Prostate gland (tissue), 2 donors: ENCODE measurements at regions not wholly inside any gene's neighbourhood (a gene's known extent, or its start where the extent isn't known, plus 50 kb on each side); places are given as distances from the start of the nearest gene placed in this dataset.
"Not testable (repeated sequence)": the region's sequence is repeated elsewhere in the genome, so short reads cannot be mapped to it uniquely, and the experiment has no call there.

ENCODE experiments used
- DNase-seq: peaks from one replicate; pipeline ENCODE4 v3.0.0-alpha.2; 2019; ENCODE audit warnings: low spot score
- H3K27ac ChIP-seq, 2 donors: fragments of 200-600 bp; sonication (generic); 2 replicates each; pipeline ENCODE4 v1.5.1; 2017 to 2019
- H3K27me3 ChIP-seq: fragments of 200-600 bp; sonication (generic); replicated peaks from 2 replicates; pipeline ENCODE4 v1.5.1; 2019; ENCODE audit not compliant: insufficient read depth
- H3K36me3 ChIP-seq, 2 donors: fragments of 200-600 bp; sonication (generic); 1 replicate in 1 of 2; 2 replicates in 1 of 2; pipeline versions ENCODE4 v1.5.1 to v1.8.1; 2017 to 2019
- H3K4me1 ChIP-seq: fragments of 200-600 bp; sonication (generic); replicated peaks from 2 replicates; pipeline ENCODE4 v1.5.1; 2019
- H3K4me3 ChIP-seq, 2 donors: fragments of 200-600 bp; sonication (generic); 2 replicates each; pipeline ENCODE4 v1.5.1; 2017 to 2019
- H3K9me3 ChIP-seq: fragments of 200-600 bp; sonication (generic); 2 replicates; pipeline ENCODE4 v1.5.1; 2017
- POLR2A ChIP-seq: fragments of 450-650 bp; IDR thresholded peaks from one replicate; pipeline ENCODE4 v1.6.1; 2016; ENCODE audit warnings: antibody characterized with exemption, mild to moderate bottlenecking
- POLR2AphosphoS5 ChIP-seq: sonication (generic); formaldehyde crosslinking; IDR thresholded peaks from one replicate; pipeline ENCODE4 v1.6.1; 2017; ENCODE audit warnings: antibody characterized with exemption
- WGBS: methylation state at CpG from one replicate; pipeline ENCODE4 v1.1.5; 2018; 5-methylcytosine and 5-hydroxymethylcytosine counted together
- intact Hi-C: fragments of 100-400 bp; cut with DNase I; formaldehyde crosslinking; loops from one replicate; pipeline ENCODE4 v1.14.2; 2022
- TF ChIP-seq, protein P1 (sequence below), 4 experiments: fragments of 200-600 bp in 2 of 4; fragments of 450-650 bp in 2 of 4; sonication (generic) in 2 of 4; IDR thresholded peaks; 1 replicate in 3 of 4; 2 replicates in 1 of 4; pipeline ENCODE4 v1.5.1; 2016 to 2019; ENCODE audit warnings: antibody characterized with exemption in 4 of 4, mild to moderate bottlenecking in 2 of 4, moderate library complexity in 2 of 4

DNA sequence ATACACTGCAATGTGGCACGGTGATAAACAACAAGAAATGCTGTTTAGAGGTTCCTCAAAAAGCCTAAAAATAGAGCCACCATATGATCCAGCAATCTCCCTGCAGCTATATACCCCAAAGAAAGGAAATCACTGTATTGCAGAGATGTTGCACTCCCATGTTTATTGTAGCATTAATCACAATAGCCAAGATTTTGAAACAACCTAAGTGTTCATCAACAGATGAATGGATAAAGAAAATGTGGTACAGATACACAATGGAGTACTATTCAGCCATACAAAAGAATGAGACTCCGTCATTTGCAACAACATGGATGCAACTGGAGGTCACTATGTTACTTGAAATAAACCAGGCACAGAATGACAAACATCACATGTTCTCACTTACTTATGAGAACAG is 365.8 kb upstream of the DIPK2B start:
- no peak for DNase-seq
- H3K27me3 ChIP-seq = no peaks in the 10 kb centered on the region
- intact Hi-C loops = no loop called here
- H3K9me3 ChIP-seq = no peaks in the 10 kb centered on the region
- TF ChIP-seq, protein P1, sequence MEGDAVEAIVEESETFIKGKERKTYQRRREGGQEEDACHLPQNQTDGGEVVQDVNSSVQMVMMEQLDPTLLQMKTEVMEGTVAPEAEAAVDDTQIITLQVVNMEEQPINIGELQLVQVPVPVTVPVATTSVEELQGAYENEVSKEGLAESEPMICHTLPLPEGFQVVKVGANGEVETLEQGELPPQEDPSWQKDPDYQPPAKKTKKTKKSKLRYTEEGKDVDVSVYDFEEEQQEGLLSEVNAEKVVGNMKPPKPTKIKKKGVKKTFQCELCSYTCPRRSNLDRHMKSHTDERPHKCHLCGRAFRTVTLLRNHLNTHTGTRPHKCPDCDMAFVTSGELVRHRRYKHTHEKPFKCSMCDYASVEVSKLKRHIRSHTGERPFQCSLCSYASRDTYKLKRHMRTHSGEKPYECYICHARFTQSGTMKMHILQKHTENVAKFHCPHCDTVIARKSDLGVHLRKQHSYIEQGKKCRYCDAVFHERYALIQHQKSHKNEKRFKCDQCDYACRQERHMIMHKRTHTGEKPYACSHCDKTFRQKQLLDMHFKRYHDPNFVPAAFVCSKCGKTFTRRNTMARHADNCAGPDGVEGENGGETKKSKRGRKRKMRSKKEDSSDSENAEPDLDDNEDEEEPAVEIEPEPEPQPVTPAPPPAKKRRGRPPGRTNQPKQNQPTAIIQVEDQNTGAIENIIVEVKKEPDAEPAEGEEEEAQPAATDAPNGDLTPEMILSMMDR (IDR thresholded peaks at IDR 0.05) = no peak
- no peak for TF ChIP-seq POLR2AphosphoS5
- no peak for TF ChIP-seq POLR2A
- H3K4me1 ChIP-seq = no peaks in the 10 kb centered on the region
- WGBS = 90% methylated on average over 2 of the region's 2 CpGs
- H3K36me3 ChIP-seq = no peaks in the 10 kb centered on the region
- H3K27ac ChIP-seq = no peak overlapping the region
- H3K4me3 ChIP-seq = no peak overlapping the region

DNA sequence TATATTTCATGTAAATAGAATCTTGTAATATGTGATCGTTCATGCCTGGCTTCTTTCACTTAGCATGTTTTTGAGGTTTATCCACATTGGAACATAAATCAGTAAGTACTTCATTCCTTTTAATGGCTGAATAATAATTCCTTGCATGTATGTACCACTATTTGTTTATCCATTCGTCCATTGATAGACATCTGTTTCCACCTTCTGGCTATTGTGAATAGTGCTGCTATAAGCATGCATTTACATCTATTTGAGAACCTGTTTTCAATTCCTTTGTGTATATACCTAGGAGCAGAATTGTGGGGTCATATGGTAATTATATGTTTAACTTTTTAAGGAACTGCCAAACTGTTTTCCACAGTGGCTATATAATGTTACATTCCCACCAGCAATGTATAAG is 356.7 kb upstream of the DIPK2B start:
- Histone ChIP-seq H3K4me3 (no peak overlapping the region), H3K36me3 (no peaks in the 10 kb centered on the region), H3K27me3 (no peaks in the 10 kb centered on the region), H3K27ac (no peak overlapping the region), H3K4me1 (no peaks in the 10 kb centered on the region), H3K9me3 (no peaks in the 10 kb centered on the region)
- TF ChIP-seq, protein P1 (IDR thresholded peaks at IDR 0.05) = no peak
- no peak for TF ChIP-seq POLR2A
- TF ChIP-seq POLR2AphosphoS5 = no peak
- WGBS = 44% methylated on average over 2 of the region's 2 CpGs
- intact Hi-C loops = no loop called here
- no peak for DNase-seq

DNA sequence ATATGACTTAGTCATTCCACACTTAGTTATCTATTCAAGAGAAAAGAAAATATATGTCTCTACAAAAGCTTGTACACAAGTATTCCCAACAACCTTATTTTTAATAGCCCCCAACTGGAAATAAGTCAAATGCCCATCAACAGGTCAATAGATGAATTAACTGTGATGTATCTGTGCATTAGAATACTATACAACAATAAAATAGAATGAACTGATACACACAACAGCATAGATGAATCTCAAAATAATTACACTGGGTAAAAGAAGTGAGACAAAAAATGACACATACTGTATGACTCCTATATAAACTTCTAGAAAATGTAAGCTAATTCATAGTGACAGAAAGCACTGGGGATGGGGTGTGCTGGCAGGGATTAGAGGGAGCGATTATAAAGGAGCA is 354.1 kb upstream of the DIPK2B start:
- no peaks in the 10 kb centered on the region for H3K36me3 ChIP-seq
- DNase-seq = no peak
- WGBS = 94% methylated on average over 1 of the region's 1 CpG
- intact Hi-C loops = no loop called here
- H3K4me1 ChIP-seq = no peaks in the 10 kb centered on the region
- H3K27me3 ChIP-seq = no peaks in the 10 kb centered on the region
- no peaks in the 10 kb centered on the region for H3K9me3 ChIP-seq
- TF ChIP-seq, protein P1 (IDR thresholded peaks at IDR 0.05) = no peak
- TF ChIP-seq POLR2AphosphoS5 (no peak), POLR2A (no peak)
- no peak overlapping the region for H3K27ac ChIP-seq
- H3K4me3 ChIP-seq = no peak overlapping the region

DNA sequence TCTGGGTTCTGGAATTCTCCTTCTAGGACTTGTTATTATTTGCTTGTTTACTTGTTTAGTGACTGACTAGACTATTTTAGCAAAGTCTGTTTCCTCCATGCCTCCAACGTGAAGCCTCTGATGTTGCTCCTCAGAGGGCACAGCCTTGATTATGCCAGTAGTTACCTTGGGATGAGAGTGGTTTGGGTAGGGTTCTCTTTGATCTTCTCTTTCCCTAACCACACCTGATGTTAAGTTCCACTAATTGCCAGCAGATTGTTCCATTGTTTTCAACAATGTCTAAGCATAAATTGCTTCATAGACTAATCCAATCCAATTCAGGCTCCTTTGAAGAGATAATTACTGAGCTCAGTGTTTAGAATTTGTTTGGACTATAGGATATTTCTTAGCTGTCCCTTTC is 352.7 kb upstream of the DIPK2B start:
- 58% methylated on average over 1 of the region's 1 CpG for WGBS
- Histone ChIP-seq H3K4me3 (no peak overlapping the region), H3K9me3 (no peaks in the 10 kb centered on the region), H3K27me3 (no peaks in the 10 kb centered on the region), H3K36me3 (no peaks in the 10 kb centered on the region), H3K27ac (no peak overlapping the region), H3K4me1 (no peaks in the 10 kb centered on the region)
- TF ChIP-seq, protein P1 (IDR thresholded peaks at IDR 0.05) = no peak
- TF ChIP-seq POLR2AphosphoS5 (no peak), POLR2A (no peak)
- intact Hi-C loops = no loop called here
- DNase-seq = no peak

DNA sequence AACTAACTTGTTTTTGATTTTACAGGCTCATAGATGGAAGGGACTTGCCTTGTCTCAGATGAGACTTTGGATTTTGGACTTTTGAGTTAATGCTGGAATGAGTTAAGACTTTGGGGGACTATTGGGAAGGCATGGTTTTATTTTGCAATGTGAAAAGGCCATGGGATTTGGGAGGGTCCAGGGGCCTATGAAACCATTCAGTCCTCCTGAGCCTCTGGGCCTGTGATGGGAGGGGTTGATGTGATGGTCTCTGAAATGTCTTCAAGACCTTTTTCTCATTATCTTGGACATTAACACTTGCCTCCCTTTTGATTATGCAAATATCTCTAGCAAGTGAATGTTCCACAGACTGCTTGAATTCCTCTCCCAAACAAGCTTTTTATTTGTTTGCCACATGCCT is 346.0 kb upstream of the DIPK2B start:
- H3K4me1 ChIP-seq, H3K4me3 ChIP-seq, H3K9me3 ChIP-seq, intact Hi-C loops, H3K36me3 ChIP-seq, DNase-seq, H3K27me3 ChIP-seq, H3K27ac ChIP-seq: not testable (repeated sequence)

DNA sequence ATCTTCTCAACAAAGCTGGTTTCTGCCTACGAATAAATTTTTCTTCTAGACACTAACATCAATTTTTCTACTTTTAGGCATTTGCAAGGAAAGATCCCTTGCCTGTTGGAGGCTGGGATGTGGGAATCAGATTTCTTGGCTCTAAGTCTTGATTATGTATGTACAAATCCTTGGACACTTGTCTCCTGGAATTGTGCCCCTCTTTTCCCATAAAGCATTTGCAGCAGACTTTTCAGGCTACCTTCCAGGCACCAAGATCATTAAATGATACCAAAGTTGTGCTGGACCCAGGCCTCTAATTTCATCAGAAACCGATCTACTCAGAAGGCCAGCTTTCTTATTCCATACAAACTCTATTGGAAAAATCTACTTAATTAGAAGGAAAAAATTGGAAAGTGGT is 339.5 kb upstream of the DIPK2B start:
- Histone ChIP-seq H3K4me1 (no peaks in the 10 kb centered on the region), H3K36me3 (no peaks in the 10 kb centered on the region), H3K4me3 (no peak overlapping the region), H3K9me3 (no peaks in the 10 kb centered on the region), H3K27me3 (no peaks in the 10 kb centered on the region), H3K27ac (no peak overlapping the region)
- no peak for DNase-seq
- TF ChIP-seq POLR2AphosphoS5 = no peak
- TF ChIP-seq, protein P1 (IDR thresholded peaks at IDR 0.05) = no peak
- TF ChIP-seq POLR2A = no peak
- WGBS = 22% methylated on average over 2 of the region's 2 CpGs
- intact Hi-C loops = no loop called here
